NT2/D1 (cell line): ENCODE measurements at regions not wholly inside any gene's neighbourhood (a gene's known extent, or its start where the extent isn't known, plus 50 kb on each side); places are given as distances from the start of the nearest gene placed in this dataset.

Experiments used
- DNase-seq: peaks from one replicate; pipeline ENCODE4 v3.0.0-alpha.2; 2011; ENCODE audit warnings: low read depth, low spot score
- H3K27me3 ChIP-seq: 2 replicates; pipeline ENCODE4 v1.6.0; 2011; ENCODE audit warnings: mild to moderate bottlenecking; ENCODE audit not compliant: insufficient read length, insufficient read depth
- H3K36me3 ChIP-seq: 2 replicates; pipeline ENCODE4 v1.6.1; 2011; ENCODE audit warnings: mild to moderate bottlenecking, low read length, mixed read lengths; ENCODE audit not compliant: insufficient read depth, insufficient read length
- H3K4me1 ChIP-seq: 2 replicates; pipeline ENCODE4 v1.5.1; 2011; ENCODE audit not compliant: insufficient read depth, insufficient read length
- H3K4me3 ChIP-seq: 2 replicates; pipeline ENCODE4 v1.5.1; 2011; ENCODE audit warnings: low read depth; ENCODE audit not compliant: insufficient read length
- H3K9ac ChIP-seq: 2 replicates; pipeline ENCODE4 v1.6.0; 2011; ENCODE audit warnings: low read depth; ENCODE audit not compliant: insufficient read length
- H3K9me3 ChIP-seq: 2 replicates; pipeline ENCODE4 v1.5.1; 2011; ENCODE audit warnings: mild to moderate bottlenecking, low read length; ENCODE audit not compliant: insufficient read depth
- SUZ12 ChIP-seq: IDR thresholded peaks from 2 replicates; pipeline ENCODE4 v1.6.1; 2011; ENCODE audit not compliant: insufficient read length, insufficient read depth; ENCODE audit errors: extremely low read depth
- YY1 ChIP-seq: IDR thresholded peaks from 2 replicates; pipeline ENCODE4 v1.6.1; 2011; ENCODE audit not compliant: insufficient read length, insufficient read depth
- ZNF274 ChIP-seq: IDR thresholded peaks from 2 replicates; pipeline ENCODE4 v1.6.1; 2011; ENCODE audit warnings: mild to moderate bottlenecking, low read depth, low read length

DNA sequence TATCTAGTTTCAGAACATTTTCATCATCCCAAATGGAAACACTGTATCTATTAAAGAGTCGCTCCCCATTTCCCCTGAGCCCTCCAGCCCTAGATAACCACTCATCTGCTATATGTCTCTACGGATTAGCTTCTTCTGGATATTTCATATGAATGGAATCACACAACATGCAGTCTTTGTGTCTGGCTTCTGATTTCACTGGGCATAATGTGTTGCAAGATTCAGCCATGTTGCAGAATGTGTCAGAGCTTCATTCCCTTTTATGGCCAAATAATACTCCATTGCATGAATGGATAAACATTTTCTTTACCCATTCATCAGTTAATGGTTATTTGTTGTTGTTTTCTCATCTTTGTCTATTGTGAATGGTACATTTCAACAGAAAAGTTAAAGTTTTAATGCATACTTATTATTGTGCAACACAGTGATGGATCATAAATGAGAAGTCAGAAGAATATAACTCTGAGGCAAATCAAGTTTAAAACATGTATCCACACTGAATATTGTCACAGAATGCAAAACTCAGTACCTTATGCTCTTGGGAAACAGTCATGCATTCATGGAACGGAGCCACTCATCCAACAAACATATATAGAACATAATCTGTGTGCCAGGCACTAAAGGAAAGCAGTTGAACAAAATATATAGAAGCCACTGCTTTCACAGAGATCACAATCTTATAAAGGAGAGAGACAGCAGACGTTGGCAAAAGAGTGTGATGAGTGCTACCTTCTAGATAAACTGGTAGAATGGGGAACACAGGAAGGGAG lies 57.8 kb upstream of the MAGEA4 start:
- Histone ChIP-seq H3K4me3 (no peak overlapping the region), H3K9ac (no peak overlapping the region), H3K36me3 (no peaks in the 10 kb centered on the region), H3K27me3 (no peaks in the 10 kb centered on the region), H3K9me3 (no peaks in the 10 kb centered on the region), H3K4me1 (no peaks in the 10 kb centered on the region)
- no peak for TF ChIP-seq ZNF274
- no peak for TF ChIP-seq YY1
- TF ChIP-seq SUZ12 = no peak
- DNase-seq = no peak

DNA sequence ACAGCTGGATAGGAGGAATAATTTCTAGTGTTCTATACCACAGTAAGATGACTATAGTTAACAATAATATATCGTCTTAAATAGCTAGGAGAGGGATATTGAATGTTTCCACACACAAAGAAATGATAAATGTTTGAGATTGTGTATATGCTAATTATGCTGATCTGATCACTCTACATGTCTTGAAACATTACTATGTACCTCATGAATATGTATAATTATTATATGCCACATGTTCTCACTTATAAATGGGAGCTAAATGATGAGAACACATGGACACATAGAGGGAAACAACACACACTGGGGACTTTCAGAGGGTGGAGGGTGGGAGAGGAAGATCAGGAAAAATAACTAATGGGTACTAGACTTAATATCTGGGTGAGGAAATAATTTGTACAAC lies 53.2 kb upstream of the MAGEA4 start:
- no peaks in the 10 kb centered on the region for H3K27me3 ChIP-seq
- H3K36me3 ChIP-seq = no peaks in the 10 kb centered on the region
- H3K4me3 ChIP-seq = no peak overlapping the region
- H3K4me1 ChIP-seq = no peaks in the 10 kb centered on the region
- no peaks in the 10 kb centered on the region for H3K9me3 ChIP-seq
- DNase-seq = no peak
- TF ChIP-seq YY1 = no peak
- no peak for TF ChIP-seq SUZ12
- no peak for TF ChIP-seq ZNF274
- no peak overlapping the region for H3K9ac ChIP-seq

- TF ChIP-seq ZNF274 (no peak), SUZ12 (no peak), YY1 (no peak)
- H3K36me3 ChIP-seq = no peaks in the 10 kb centered on the region
- no peak for DNase-seq
- H3K4me1 ChIP-seq = no peaks in the 10 kb centered on the region
- H3K9ac ChIP-seq = no peak overlapping the region
- no peaks in the 10 kb centered on the region for H3K9me3 ChIP-seq
- no peaks in the 10 kb centered on the region for H3K27me3 ChIP-seq
- no peak overlapping the region for H3K4me3 ChIP-seq
Measured at GRCh38 chrX:151860827-151861226, 51.9 kb upstream of the MAGEA4 start.
